T-helper 1 cell treated with Interleukin-12 subunit alpha and Interleukin-12 subunit beta and Interleukin-4 antibody, amounts not matched to agents 30 ng/mL and 1 ng/mL, for 36 hours (primary cell): ENCODE measurements at regions not wholly inside any gene's neighbourhood (a gene's known extent, or its start where the extent isn't known, plus 50 kb on each side); places are given as distances from the start of the nearest gene placed in this dataset.
"Not testable (repeated sequence)": the region's sequence is repeated elsewhere in the genome, so short reads cannot be mapped to it uniquely, and the experiment has no call there.

ENCODE experiments used
- intact Hi-C: fragments of 100-400 bp; cut with micrococcal nuclease; formaldehyde crosslinking; loops from one replicate; pipeline ENCODE4 v1.15.1; 2024

- intact Hi-C loops = no loop called here
Measured at GRCh38 chr1:157460381-157460780, 91.9 kb downstream of the FCRL5 start.

- intact Hi-C loops = no loop called here
Measured at GRCh38 chr1:157457279-157457678, 95.0 kb downstream of the FCRL5 start.

GRCh38 chr1:157455318-157455717 lies 97.0 kb downstream of the FCRL5 start:
- intact Hi-C loops = no loop called here

DNA sequence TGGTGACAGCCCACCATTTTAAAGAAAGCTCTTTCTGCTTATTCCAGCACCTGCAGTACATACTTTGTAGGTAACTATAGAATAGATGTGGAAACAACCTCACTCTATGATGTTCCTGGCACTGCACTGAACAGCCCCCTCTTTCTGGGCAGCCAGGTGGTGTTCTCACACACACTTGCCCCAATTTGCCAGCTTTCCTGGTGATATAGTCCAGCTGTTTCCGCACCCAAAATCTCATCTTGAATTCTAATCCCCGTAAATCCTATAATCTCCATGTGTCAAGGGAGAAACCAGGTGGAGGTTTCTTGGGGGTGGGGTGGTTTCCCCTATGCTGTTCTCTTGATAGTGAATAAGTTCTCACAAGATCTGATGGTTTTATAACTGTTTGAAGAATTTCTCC lies 102.2 kb downstream of the FCRL5 start:
- intact Hi-C loops = no loop called here

GRCh38 chr1:157448636-157449035 lies 103.7 kb downstream of the FCRL5 start:
- intact Hi-C loops = no loop called here

DNA sequence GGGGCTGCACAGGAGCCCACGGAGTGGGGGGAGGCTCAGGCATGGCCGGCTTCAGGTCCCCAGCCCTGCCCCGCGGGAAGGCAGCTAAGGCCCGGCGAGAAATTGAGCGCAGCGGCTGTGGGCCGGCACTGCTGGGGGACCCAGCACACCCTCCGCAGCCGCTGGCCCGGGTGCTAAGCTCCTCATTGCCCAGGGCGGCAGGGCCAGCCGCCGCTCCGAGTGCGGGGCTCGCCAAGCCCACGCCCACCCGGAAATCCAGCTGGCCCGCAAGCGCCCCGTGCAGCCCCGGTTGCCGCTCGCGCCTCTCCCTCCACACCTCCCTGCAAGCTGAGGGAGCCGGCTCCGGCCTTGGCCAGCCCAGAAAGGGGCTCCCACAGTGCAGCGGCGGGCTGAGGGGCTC lies 106.0 kb downstream of the FCRL5 start:
- intact Hi-C loops = not testable (repeated sequence)

DNA sequence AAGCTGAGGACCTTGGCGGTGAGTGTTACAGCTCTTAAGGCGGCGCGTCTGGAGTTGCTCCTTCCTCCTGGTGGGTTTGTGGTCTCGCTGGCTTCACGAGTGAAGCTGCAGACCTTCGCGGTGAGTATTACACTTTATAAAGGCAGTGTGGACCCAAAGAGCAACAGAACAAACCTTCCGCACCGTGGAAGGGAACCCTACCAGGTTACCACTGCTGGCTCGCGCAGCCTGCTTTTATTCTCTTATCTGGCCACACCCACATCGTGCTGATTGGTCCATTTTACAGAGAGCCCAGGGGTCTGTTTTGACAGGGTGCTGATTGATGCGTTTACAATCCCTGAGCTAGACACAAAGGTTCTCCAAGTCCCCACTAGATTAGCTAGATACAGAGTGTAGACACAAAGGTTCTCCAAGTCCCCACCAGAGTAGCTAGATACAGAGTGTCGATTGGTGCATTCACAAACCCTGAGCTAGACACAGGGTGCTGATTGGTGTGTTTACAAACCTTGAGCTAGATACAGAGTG lies 106.6 kb downstream of the FCRL5 start:
- intact Hi-C loops = not testable (repeated sequence)

DNA sequence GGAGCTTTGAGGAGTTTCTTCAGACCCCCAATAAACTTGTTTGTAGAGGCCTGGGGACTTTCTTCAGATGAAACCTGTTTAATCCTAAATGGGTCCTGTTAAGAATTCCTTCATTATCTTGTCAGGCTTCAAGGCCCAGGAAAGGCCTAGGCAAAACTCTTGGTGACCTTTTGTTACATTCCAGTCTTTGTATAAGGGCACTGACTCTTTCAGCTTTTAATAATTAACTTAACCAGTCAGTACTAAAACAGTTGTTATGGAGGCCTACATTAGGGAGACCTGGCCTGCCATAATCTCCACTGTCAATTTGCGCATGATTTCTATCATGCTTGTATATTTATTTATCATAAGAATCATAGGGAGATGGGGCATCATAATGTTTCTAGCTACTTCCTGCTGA lies 110.2 kb downstream of the FCRL5 start:
- intact Hi-C loops = no loop called here

DNA sequence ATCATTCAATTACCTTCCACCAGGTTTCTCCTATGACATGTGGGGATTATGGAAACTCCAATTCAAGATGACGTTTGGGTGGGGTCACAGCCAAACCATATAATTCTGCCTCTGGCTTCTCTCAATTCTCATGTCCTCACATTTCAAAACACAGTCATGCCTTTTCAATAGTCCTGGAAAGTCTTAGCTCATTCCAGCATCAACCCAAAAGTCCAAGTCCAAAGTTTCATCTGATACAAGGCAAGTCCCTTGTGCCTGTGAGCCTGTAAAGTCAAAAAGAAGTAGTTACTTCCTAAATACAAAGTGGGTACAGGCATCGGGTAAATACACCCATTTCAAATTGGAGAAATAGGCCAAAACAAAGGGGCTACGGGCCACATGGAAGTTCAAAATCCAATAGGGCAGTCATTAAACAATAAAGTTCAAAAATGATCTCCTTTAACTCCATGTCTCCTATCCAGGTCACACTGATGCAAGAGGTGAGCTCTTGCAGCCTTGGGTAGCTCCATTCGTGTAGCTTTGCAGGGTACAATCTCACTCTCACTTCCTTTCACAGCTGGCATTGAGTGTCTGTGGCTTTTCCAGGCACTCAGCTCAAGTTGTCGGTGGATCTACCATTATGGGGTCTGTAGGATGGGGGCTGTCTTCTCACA lies 112.9 kb downstream of the FCRL5 start:
- intact Hi-C loops = no loop called here

DNA sequence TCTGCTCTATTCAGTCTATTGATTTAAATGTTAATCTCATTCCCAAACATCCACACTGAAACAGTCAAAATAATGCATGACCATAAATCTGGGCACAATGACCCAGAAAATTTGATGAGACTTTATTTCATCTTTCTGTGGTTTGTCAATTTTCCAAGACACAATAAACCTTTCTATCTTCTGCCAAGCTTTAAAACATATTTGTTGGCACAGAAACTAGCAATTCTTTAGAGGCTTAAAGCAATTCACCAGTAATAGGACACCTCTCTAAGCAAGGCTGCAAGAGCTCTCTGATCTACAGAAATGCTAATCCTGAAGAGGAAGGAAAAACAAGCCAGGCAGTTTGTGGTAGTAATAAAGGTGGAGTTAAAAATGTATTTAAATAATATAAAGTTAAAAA lies 113.7 kb downstream of the FCRL5 start:
- intact Hi-C loops = no loop called here

DNA sequence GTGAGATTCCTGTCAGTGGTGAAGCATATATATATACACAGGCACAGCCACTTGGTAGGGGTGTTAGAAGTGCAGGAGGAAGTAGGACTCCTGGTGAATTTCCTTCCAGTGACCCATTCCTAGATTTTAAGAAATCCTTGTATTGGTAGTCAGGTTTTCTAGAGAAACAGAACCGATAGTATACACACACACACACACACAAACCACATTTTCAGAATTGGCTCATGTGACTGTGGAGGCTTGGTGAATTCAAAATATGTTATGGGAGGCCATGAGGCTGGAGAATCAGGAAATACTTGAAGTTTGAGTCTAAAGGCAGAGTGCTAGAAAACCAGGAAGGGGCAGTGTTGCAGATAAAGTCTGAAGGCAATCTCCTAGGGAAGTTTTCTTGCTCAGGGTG lies 114.2 kb downstream of the FCRL5 start:
- intact Hi-C loops = no loop called here

DNA sequence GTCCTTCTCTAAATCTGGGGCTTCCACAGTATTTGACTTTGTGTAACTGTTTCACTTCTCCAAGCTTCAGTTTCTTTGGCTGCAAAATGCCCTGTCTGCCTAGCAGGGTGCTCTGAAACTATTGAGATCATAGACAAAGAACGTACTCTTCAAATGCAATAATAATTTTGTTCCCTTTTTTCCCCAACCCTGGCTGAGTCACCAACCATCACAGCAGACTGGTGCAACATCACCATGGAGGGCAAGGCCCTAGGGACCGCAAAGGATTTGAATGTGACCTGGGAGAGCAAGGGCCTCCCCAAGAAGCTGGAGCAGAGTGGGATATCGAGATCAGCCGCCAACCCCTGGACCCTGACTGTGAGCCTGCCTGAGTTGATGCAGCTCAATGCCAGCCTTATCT lies 115.0 kb downstream of the FCRL5 start:
- intact Hi-C loops = no loop called here

- intact Hi-C loops = no loop called here
Measured at GRCh38 chr1:157431751-157432150, 120.6 kb downstream of the FCRL5 start.

GRCh38 chr1:157429601-157430240 lies 122.6 kb downstream of the FCRL5 start:
- intact Hi-C loops = no loop called here

DNA sequence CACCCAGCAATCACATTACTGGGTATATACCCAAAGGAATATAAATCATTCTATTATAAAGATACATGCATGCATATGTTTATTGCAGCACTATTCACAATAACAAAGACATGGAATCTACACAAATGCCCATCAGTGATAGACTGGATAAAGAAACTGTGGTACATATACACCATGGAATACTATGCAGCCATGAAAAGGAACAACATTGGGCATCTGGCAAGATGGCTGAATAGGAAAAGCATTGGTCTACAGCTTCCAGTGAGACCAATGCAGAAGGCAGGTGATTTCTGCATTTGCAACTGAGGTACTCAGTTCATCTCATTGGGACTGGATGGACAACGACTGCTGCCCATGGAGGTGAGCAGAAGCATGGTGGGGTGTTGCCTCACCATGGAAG lies 128.6 kb downstream of the FCRL5 start:
- intact Hi-C loops = not testable (repeated sequence)

GRCh38 chr1:157419845-157420542 lies 132.3 kb downstream of the FCRL5 start:
- intact Hi-C loops = no loop called here

DNA sequence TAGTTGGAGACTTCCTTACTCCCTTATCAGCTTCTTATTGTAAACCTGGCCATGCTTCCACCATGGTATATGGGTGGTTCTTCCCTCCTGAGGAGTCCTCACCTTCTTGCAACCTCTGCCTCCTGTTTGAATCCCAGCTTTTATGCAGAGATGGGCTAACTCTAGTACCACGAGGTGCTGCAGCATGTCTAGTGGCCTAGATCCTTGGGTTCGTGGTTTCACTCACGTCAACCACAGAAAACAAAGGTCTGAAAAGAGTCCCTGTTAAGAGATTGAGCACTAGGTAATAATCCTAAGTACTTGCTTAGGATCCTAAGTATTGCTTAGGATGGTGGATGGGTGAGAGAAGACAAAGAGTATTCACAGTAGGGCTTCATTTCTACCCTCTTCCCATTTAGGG lies 133.7 kb downstream of the FCRL5 start:
- intact Hi-C loops = no loop called here

- intact Hi-C loops = no loop called here
Measured at GRCh38 chr1:157418231-157418630, 134.1 kb downstream of the FCRL5 start.

GRCh38 chr1:157415661-157416060 lies 136.7 kb downstream of the FCRL5 start:
- intact Hi-C loops = no loop called here

DNA sequence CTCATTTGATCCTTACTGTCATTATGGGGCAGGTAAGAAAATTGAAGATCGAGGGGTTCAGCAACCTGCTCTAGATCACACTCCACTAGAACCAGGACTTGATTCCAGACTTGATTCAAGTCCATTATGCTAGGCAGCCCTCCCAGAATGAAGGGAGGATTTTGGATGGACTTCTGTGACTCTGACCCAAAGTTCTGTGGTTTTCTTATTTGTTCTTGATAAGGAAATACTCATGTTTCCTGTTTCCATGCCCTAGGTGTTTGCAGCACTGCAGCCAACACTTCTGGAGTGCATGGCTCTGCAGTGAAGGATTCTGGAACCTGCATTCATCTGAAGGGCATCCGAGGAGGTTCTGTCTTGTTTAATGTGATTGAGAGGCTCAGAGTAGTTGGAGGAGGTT lies 140.0 kb downstream of the FCRL5 start:
- intact Hi-C loops = no loop called here

- intact Hi-C loops = no loop called here
Measured at GRCh38 chr1:157411769-157412168, 140.5 kb downstream of the FCRL5 start.

DNA sequence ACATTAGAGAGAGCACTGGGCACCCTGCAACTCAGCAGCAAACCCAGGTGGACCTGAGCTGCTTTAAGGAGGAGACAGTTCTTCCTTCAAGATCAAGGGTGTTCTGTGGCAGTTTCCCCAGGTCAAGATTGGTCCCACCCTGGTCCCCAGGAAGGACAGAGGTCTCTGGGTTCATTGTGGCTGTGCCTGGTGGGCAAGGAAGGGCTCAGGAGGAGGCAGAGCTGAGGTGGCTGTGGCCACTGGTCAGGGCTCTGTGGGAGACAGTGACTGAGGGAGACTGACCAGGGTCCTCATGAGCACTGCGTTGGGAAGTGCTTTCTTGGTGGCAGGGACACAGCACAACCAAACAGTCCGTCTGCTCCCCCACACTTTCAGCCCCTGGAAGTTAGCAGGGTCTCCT lies 141.3 kb downstream of the FCRL5 start:
- intact Hi-C loops = no loop called here

DNA sequence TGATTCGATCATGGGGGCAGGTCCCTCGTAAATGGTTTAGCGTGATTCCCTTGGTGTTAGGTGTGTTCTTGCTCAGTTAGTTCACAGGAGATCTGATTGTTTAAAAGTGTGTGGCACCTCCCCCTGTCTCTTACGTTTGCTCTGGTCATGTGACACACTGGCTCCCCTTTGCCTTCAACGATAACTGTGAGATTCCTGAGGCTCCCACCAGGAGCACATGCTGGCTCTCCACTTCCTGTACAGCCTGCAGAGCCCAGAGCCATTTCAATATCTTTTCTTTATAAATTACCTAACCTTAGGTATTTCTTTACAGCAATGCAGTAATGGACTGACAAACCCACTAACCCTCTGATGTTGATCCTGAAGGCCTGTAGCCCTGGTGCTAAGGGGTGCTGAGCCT lies 141.9 kb downstream of the FCRL5 start:
- intact Hi-C loops = no loop called here
